OCI-LY7 (cell line): ENCODE measurements at regions not wholly inside any gene's neighbourhood (a gene's known extent, or its start where the extent isn't known, plus 50 kb on each side); places are given as distances from the start of the nearest gene placed in this dataset.

Experiments
- CTCF ChIP-seq: fragments of 200-600 bp; sonication (generic); conservative IDR thresholded peaks from 2 replicates; pipeline ENCODE4 v1.5.1; 2014; ENCODE audit warnings: mild to moderate bottlenecking, antibody characterized with exemption, low read length, moderate library complexity, mixed read lengths
- EZH2phosphoT487 ChIP-seq: fragments of 200-600 bp; sonication (generic); IDR thresholded peaks from 2 replicates; pipeline ENCODE4 v1.6.1; 2018; ENCODE audit warnings: low read depth, borderline replicate concordance, mild to moderate bottlenecking, mixed run types, antibody characterized with exemption, low read length, moderate library complexity, mixed read lengths

- TF ChIP-seq CTCF (no peak), EZH2phosphoT487 (no peak)
Observed at GRCh38 chr6:99810295-99810694, 183.7 kb downstream of the MCHR2 start.
